NCI-H460 (cell line): ENCODE measurements at regions not wholly inside any gene's neighbourhood (a gene's known extent, or its start where the extent isn't known, plus 50 kb on each side); places are given as distances from the start of the nearest gene placed in this dataset.
"Not testable (repeated sequence)": the region's sequence is repeated elsewhere in the genome, so short reads cannot be mapped to it uniquely, and the experiment has no call there.

Experiments used
- DNase-seq: peaks from one replicate; pipeline ENCODE4 v3.0.0-alpha.2; 2016; ENCODE audit warnings: low read depth; ENCODE audit errors: extremely low read depth

DNA sequence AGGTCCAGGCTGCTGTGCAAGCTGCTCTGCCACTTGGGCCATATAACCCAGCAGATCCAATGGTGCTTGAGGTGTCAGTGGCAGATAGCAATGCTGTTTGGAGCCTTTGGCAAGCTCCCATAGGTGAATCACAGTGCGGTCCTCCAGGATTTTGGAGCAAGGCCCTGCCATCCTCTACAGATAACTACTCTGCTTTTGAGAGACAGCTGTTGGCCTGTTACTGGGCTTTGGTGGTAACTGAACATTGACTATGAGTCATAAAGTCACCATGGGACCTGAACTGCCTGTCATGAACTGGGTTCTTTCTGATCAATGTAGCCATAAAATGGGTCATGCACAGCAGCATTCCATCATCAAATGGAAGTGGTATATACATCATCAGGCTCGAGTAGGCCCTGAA, 92.0 kb upstream of the IGLL5 start:
- DNase-seq = not testable (repeated sequence)

DNA sequence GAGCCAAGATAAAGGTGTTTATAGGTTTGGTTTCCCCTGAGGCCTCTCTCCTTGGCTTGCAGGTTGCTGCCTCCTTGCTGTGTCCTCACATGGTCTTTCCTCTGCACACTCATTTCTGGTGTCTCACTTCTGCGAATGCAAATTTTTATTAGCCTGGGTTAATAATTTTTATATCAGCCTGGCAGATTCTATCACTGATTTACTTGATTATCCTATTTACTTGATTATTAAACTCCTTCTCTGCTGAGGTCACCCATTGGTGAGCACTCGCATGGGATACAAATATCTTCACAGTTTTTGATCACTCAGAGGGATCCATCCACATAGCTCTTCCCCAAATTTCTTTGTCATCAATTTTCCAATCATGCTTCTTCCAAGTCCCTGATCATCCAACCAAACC, 90.9 kb upstream of the IGLL5 start:
- DNase-seq = no peak

- DNase-seq = no peak
Observed at GRCh38 chr22:22798232-22798616, 89.4 kb upstream of the IGLL5 start.

- DNase-seq = no peak
Observed at GRCh38 chr22:22798716-22799115, 88.9 kb upstream of the IGLL5 start.

DNA sequence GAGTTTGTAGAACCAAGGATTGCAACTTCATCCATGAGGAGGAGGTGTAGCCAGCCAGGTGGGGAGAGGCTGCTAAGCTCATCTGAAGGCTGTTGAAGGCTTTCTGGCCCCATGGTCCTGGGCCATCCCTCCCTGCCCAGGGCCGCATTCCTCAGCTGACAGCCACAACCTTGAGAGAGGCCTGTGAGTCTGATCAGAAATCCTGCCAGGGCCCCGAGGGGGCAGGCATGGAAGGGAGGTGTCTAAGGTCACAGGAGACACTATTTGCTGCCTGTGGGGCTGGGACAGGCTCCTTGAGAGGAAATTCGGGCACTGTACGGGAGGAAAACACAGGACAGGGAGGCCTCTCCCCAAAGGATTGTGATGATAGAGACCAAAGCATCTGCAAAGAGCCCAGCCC, 88.1 kb upstream of the IGLL5 start:
- no peak for DNase-seq

GRCh38 chr22:22800716-22801115, 86.9 kb upstream of the IGLL5 start:
- no peak for DNase-seq

- DNase-seq = no peak
Observed at GRCh38 chr22:22802339-22802970, 85.2 kb upstream of the IGLL5 start.

GRCh38 chr22:22803285-22803853, 84.2 kb upstream of the IGLL5 start:
- no peak for DNase-seq

GRCh38 chr22:22810018-22810427, 77.6 kb upstream of the IGLL5 start:
- no peak for DNase-seq

GRCh38 chr22:22810471-22810870, 77.1 kb upstream of the IGLL5 start:
- no peak for DNase-seq

- no peak for DNase-seq
Observed at GRCh38 chr22:22811016-22812009, 76.3 kb upstream of the IGLL5 start.

GRCh38 chr22:22812031-22812905, 75.3 kb upstream of the IGLL5 start:
- DNase-seq = no peak

- no peak for DNase-seq
Observed at GRCh38 chr22:22813126-22814075, 74.2 kb upstream of the IGLL5 start.

GRCh38 chr22:22814666-22815396, 72.8 kb upstream of the IGLL5 start:
- no peak for DNase-seq

- no peak for DNase-seq
Observed at GRCh38 chr22:22815397-22816170, 72.0 kb upstream of the IGLL5 start.

DNA sequence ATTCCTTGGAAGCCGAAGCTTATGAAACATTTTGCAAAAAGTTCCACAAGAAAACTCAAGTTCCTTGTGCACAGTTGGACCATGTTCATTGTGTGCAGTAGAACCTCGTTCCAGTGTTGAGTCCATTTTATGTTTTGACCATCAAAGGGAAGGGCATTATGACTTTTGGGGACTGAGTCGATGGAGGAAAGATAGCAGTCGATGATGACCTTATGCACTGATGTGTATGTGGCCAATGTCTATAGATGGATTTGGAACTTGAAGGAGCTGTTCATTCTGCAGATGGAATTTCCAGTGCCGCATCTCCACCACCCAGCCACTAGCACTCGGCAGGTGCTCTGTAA, 71.5 kb upstream of the IGLL5 start:
- no peak for DNase-seq

DNA sequence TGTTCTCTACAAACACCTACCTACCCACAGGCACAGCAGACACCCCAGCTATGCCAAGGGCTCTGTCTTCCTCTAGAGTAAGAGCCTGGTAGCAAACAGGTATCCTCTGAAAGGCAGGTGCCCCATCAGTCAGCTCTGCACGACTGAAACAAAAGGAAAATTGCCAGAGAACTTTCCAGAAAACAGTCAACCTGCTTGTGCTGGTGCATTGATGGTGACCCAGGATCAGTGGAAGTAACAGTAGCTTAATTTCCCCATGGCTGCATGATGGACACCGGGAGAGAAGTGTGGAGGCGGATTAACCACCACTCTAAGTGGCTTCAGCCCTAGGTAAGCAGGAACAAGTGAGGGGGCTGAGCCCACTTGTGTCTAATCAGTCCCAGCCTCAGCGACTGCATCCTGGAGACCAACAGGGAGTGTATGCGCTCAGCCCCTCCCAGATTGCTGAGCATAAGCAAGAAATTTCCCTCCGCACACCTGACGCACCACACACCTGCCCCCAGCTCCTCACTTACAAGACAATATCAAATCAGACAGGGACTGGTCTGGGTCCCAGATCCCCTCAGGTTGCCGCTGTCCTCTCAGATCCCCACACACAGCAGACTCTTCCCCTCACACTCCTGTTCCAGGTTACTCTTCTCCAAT, 70.7 kb upstream of the IGLL5 start:
- no peak for DNase-seq
